Kidney glomerular epithelial cell (primary cell): ENCODE measurements at regions not wholly inside any gene's neighbourhood (a gene's known extent, or its start where the extent isn't known, plus 50 kb on each side); places are given as distances from the start of the nearest gene placed in this dataset.

Experiments
- DNase-seq: peaks from one replicate; lab custom pipeline; 2025; lab: John Stamatoyannopoulos, UW

GRCh38 chr9:18350995-18351595 lies 122.9 kb upstream of the ADAMTSL1 start:
- DNase-seq, result no peak

- DNase-seq, result peak; percentile 32
Observed at GRCh38 chr9:18352711-18353110, 121.2 kb upstream of the ADAMTSL1 start.

- DNase-seq, result no peak
Observed at GRCh38 chr9:18353473-18353872, 120.5 kb upstream of the ADAMTSL1 start.

- no peak for DNase-seq
Observed at GRCh38 chr9:18357321-18357720, 116.6 kb upstream of the ADAMTSL1 start.

GRCh38 chr9:18358325-18358724 lies 115.6 kb upstream of the ADAMTSL1 start:
- no peak for DNase-seq

GRCh38 chr9:18359335-18359734 lies 114.6 kb upstream of the ADAMTSL1 start:
- DNase-seq, result no peak

- no peak for DNase-seq
Observed at GRCh38 chr9:18360005-18360404, 113.9 kb upstream of the ADAMTSL1 start.

- no peak for DNase-seq
Observed at GRCh38 chr9:18361646-18362045, 112.3 kb upstream of the ADAMTSL1 start.

- DNase-seq, result no peak
Observed at GRCh38 chr9:18362166-18362565, 111.8 kb upstream of the ADAMTSL1 start.

GRCh38 chr9:18362901-18363685 lies 110.9 kb upstream of the ADAMTSL1 start:
- DNase-seq, result no peak

- DNase-seq, result no peak
Observed at GRCh38 chr9:18365651-18366050, 108.3 kb upstream of the ADAMTSL1 start.

GRCh38 chr9:18366184-18366583 lies 107.8 kb upstream of the ADAMTSL1 start:
- no peak for DNase-seq

GRCh38 chr9:18368206-18368605 lies 105.7 kb upstream of the ADAMTSL1 start:
- DNase-seq, result no peak

- no peak for DNase-seq
Observed at GRCh38 chr9:18371141-18371540, 102.8 kb upstream of the ADAMTSL1 start.

GRCh38 chr9:18371621-18372020 lies 102.3 kb upstream of the ADAMTSL1 start:
- DNase-seq, result no peak

GRCh38 chr9:18379073-18379811 lies 94.7 kb upstream of the ADAMTSL1 start:
- peak; percentile 94 for DNase-seq

- DNase-seq, result no peak
Observed at GRCh38 chr9:18382243-18382642, 91.7 kb upstream of the ADAMTSL1 start.

GRCh38 chr9:18384066-18384465 lies 89.9 kb upstream of the ADAMTSL1 start:
- no peak for DNase-seq

- peak; percentile 29 for DNase-seq
Observed at GRCh38 chr9:18385696-18386490, 88.1 kb upstream of the ADAMTSL1 start.

- no peak for DNase-seq
Observed at GRCh38 chr9:18390393-18390792, 83.6 kb upstream of the ADAMTSL1 start.

- DNase-seq, result peak; percentile 96
Observed at GRCh38 chr9:18393340-18394130, 80.4 kb upstream of the ADAMTSL1 start.
